H9 (cell line): ENCODE measurements at regions not wholly inside any gene's neighbourhood (a gene's known extent, or its start where the extent isn't known, plus 50 kb on each side); places are given as distances from the start of the nearest gene placed in this dataset.

ENCODE experiments used
- DNase-seq: peaks from one replicate; pipeline ENCODE4 v3.0.0-alpha.2; 2017
- H2AFZ ChIP-seq: one replicate; pipeline ENCODE4 v1.6.1; 2013; ENCODE audit warnings: mild to moderate bottlenecking, low read length, control low read depth, moderate library complexity
- H2AK5ac ChIP-seq: 2 replicates; pipeline ENCODE4 v1.6.1; 2013; ENCODE audit warnings: low read length, control low read depth, mixed read lengths; ENCODE audit not compliant: insufficient read length
- H2BK120ac ChIP-seq: one replicate; pipeline ENCODE4 v1.6.1; 2013; ENCODE audit warnings: low read depth, mild to moderate bottlenecking, low read length, control low read depth, inconsistent platforms; ENCODE audit not compliant: poor library complexity, severe bottlenecking
- H2BK12ac ChIP-seq: 2 replicates; pipeline ENCODE4 v1.6.1; 2013; ENCODE audit warnings: low read length, control low read depth, mixed read lengths, low read depth; ENCODE audit not compliant: insufficient read length
- H2BK15ac ChIP-seq: 2 replicates; pipeline ENCODE4 v1.6.1; 2013; ENCODE audit warnings: low read depth, low read length, control low read depth
- H2BK20ac ChIP-seq: one replicate; pipeline ENCODE4 v1.6.1; 2013; ENCODE audit warnings: low read depth, mild to moderate bottlenecking, low read length, control low read depth, inconsistent platforms; ENCODE audit not compliant: poor library complexity, severe bottlenecking
- H2BK5ac ChIP-seq: 2 replicates; pipeline ENCODE4 v1.6.1; 2013; ENCODE audit warnings: low read length, control low read depth, mixed read lengths; ENCODE audit not compliant: insufficient read length
- H3K14ac ChIP-seq: 2 replicates; pipeline ENCODE4 v1.6.1; 2013; ENCODE audit warnings: low read length, control low read depth; ENCODE audit not compliant: insufficient read depth
- H3K18ac ChIP-seq: 2 replicates; pipeline ENCODE4 v1.6.1; 2013; ENCODE audit warnings: low read depth, mild to moderate bottlenecking, mixed read lengths, low read length, control low read depth; ENCODE audit not compliant: insufficient read length
- H3K23ac ChIP-seq: 2 replicates; pipeline ENCODE4 v1.6.1; 2013; ENCODE audit warnings: low read length, control low read depth, mixed read lengths, low read depth; ENCODE audit not compliant: insufficient read length
- H3K23me2 ChIP-seq: 2 replicates; pipeline ENCODE4 v1.6.1; 2013; ENCODE audit warnings: low read depth, mild to moderate bottlenecking, mixed read lengths, low read length, control low read depth; ENCODE audit not compliant: insufficient read length, poor library complexity, severe bottlenecking
- H3K27ac ChIP-seq: 2 replicates; pipeline ENCODE4 v1.5.1; 2013; ENCODE audit warnings: low read length, control low read depth, mixed read lengths, low read depth; ENCODE audit not compliant: insufficient read length
- H3K27me3 ChIP-seq: 2 replicates; pipeline ENCODE4 v1.6.1; 2013; ENCODE audit warnings: low read length, control low read depth, inconsistent platforms; ENCODE audit not compliant: insufficient read depth
- H3K4ac ChIP-seq: 2 replicates; pipeline ENCODE4 v1.6.1; 2013; ENCODE audit warnings: low read depth, mild to moderate bottlenecking, control low read depth, inconsistent platforms, low read length, moderate library complexity
- H3K4me1 ChIP-seq: 2 replicates; pipeline ENCODE4 v1.6.1; 2013; ENCODE audit warnings: low read length, control low read depth, inconsistent platforms; ENCODE audit not compliant: insufficient read depth
- H3K4me2 ChIP-seq: 2 replicates; pipeline ENCODE4 v1.6.1; 2013; ENCODE audit warnings: low read length, control low read depth, mixed read lengths; ENCODE audit not compliant: insufficient read length, insufficient read depth
- H3K56ac ChIP-seq: 2 replicates; pipeline ENCODE4 v1.6.1; 2013; ENCODE audit warnings: low read depth, mild to moderate bottlenecking, mixed read lengths, low read length, control low read depth; ENCODE audit not compliant: insufficient read length
- H3K79me1 ChIP-seq: 2 replicates; pipeline ENCODE4 v1.6.1; 2013; ENCODE audit warnings: low read depth, mild to moderate bottlenecking, moderate library complexity, low read length, control low read depth, inconsistent platforms; ENCODE audit not compliant: insufficient read depth, poor library complexity, severe bottlenecking
- H3K79me2 ChIP-seq: 2 replicates; pipeline ENCODE4 v1.6.1; 2013; ENCODE audit warnings: low read length, control low read depth, inconsistent platforms; ENCODE audit not compliant: insufficient read depth
- H3K9ac ChIP-seq: 2 replicates; pipeline ENCODE4 v1.6.1; 2013; ENCODE audit warnings: low read length, control low read depth, mixed read lengths; ENCODE audit not compliant: insufficient read length; ENCODE audit errors: extremely low read depth
- H3K9me3 ChIP-seq: one replicate; pipeline ENCODE4 v1.6.1; 2013; ENCODE audit warnings: low read depth, low read length, inconsistent platforms; ENCODE audit not compliant: control insufficient read depth
- H3T11ph ChIP-seq: one replicate; pipeline ENCODE4 v1.6.1; 2013; ENCODE audit warnings: mild to moderate bottlenecking, low read length, control low read depth, inconsistent platforms
- H4K20me1 ChIP-seq: one replicate; pipeline ENCODE4 v1.6.1; 2013; ENCODE audit not compliant: control insufficient read depth, insufficient read length, insufficient read depth
- H4K5ac ChIP-seq: 2 replicates; pipeline ENCODE4 v1.6.1; 2013; ENCODE audit warnings: low read depth, mild to moderate bottlenecking, mixed read lengths, low read length, control low read depth; ENCODE audit not compliant: insufficient read length
- H4K8ac ChIP-seq: replicated peaks from 2 replicates; pipeline ENCODE4 v1.6.1; 2013; ENCODE audit warnings: low read length, control low read depth, mixed read lengths, low read depth; ENCODE audit not compliant: insufficient read length
- H4K91ac ChIP-seq: 2 replicates; pipeline ENCODE4 v1.6.1; 2013; ENCODE audit warnings: low read depth, mild to moderate bottlenecking, moderate library complexity, mixed read lengths, low read length, control low read depth; ENCODE audit not compliant: insufficient read length
- H3K27ac Mint-ChIP-seq, 3 experiments: 2 replicates in 2 of 3; 3 replicates in 1 of 3; pipeline ENCODE4 v1.8.0; 2020 to 2021; ENCODE audit warnings: mixed read lengths in 3 of 3, mild to moderate bottlenecking in 1 of 3, moderate library complexity in 1 of 3
- H3K27me3 Mint-ChIP-seq: 2 replicates; pipeline ENCODE4 v1.8.0; 2021; ENCODE audit warnings: low read depth, mild to moderate bottlenecking, moderate library complexity, mixed read lengths
- H3K36me3 Mint-ChIP-seq, 3 experiments: 2 replicates in 2 of 3; 3 replicates in 1 of 3; pipeline ENCODE4 v1.8.0; 2020 to 2021; ENCODE audit warnings: low read depth in 3 of 3, mixed read lengths in 3 of 3; ENCODE audit not compliant: insufficient read depth in 1 of 3
- H3K4me1 Mint-ChIP-seq, 2 experiments: 2 replicates each; pipeline ENCODE4 v1.8.0; 2020; ENCODE audit warnings: mixed read lengths in 2 of 2
- H3K4me3 Mint-ChIP-seq, 2 experiments: 2 replicates in 1 of 2; 3 replicates in 1 of 2; pipeline ENCODE4 v1.8.0; 2020 to 2021; ENCODE audit warnings: mild to moderate bottlenecking in 2 of 2, mixed read lengths in 2 of 2, moderate library complexity in 1 of 2
- H3K9me3 Mint-ChIP-seq, 2 experiments: 2 replicates in 1 of 2; 3 replicates in 1 of 2; pipeline ENCODE4 v1.8.0; 2020; ENCODE audit warnings: mild to moderate bottlenecking in 2 of 2, mixed read lengths in 2 of 2, moderate library complexity in 1 of 2
- WGBS: extraction: QIAGEN DNeasy Blood & Tissue Kit; methylation state at CpG from one replicate; pipeline ENCODE4 v1.1.7; 2013; ENCODE audit warnings: missing lambda C conversion rate, low lambda C conversion rate, mixed read lengths; ENCODE audit not compliant: insufficient read length; ENCODE audit errors: extremely low coverage; 5-methylcytosine and 5-hydroxymethylcytosine counted together
- TF ChIP-seq, protein P1 (sequence below): fragments of 200-600 bp; sonication (generic); conservative IDR thresholded peaks from 3 replicates; pipeline ENCODE4 v1.8.0; 2021; ENCODE audit warnings: antibody characterized with exemption, mild to moderate bottlenecking

- no peaks in the 10 kb centered on the region for H3K23me2 ChIP-seq
- H3K27me3 ChIP-seq = no peaks in the 10 kb centered on the region
- no peak for DNase-seq
- H3K4me1 Mint-ChIP-seq = no peaks in the 10 kb centered on the region
- no peak overlapping the region for H2AK5ac ChIP-seq
- no CpG with 5 or more reads among the region's 3 CpGs for WGBS
- H3K4ac ChIP-seq = no peak overlapping the region
- no peak overlapping the region for H2BK12ac ChIP-seq
- H2BK120ac ChIP-seq = no peak overlapping the region
- no peak overlapping the region for H2BK15ac ChIP-seq
- no peak overlapping the region for H2AFZ ChIP-seq
- no peaks in the 10 kb centered on the region for H3K79me1 ChIP-seq
- H3K27ac ChIP-seq = no peak overlapping the region
- H3K4me1 ChIP-seq = no peaks in the 10 kb centered on the region
- H3K27me3 Mint-ChIP-seq = peaks cover 3% of the 10 kb centered on the region
- TF ChIP-seq, protein P1, sequence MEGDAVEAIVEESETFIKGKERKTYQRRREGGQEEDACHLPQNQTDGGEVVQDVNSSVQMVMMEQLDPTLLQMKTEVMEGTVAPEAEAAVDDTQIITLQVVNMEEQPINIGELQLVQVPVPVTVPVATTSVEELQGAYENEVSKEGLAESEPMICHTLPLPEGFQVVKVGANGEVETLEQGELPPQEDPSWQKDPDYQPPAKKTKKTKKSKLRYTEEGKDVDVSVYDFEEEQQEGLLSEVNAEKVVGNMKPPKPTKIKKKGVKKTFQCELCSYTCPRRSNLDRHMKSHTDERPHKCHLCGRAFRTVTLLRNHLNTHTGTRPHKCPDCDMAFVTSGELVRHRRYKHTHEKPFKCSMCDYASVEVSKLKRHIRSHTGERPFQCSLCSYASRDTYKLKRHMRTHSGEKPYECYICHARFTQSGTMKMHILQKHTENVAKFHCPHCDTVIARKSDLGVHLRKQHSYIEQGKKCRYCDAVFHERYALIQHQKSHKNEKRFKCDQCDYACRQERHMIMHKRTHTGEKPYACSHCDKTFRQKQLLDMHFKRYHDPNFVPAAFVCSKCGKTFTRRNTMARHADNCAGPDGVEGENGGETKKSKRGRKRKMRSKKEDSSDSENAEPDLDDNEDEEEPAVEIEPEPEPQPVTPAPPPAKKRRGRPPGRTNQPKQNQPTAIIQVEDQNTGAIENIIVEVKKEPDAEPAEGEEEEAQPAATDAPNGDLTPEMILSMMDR = no peak
- no peaks in the 10 kb centered on the region for H3K36me3 Mint-ChIP-seq
- no peaks in the 10 kb centered on the region for H3K9me3 ChIP-seq
- H4K91ac ChIP-seq = no peak overlapping the region
- no peak overlapping the region for H4K8ac ChIP-seq
- H3K9me3 Mint-ChIP-seq = no peaks in the 10 kb centered on the region
- H3K14ac ChIP-seq = no peak overlapping the region
- H3K18ac ChIP-seq = no peak overlapping the region
- no peak overlapping the region for H3K4me2 ChIP-seq
- H3K79me2 ChIP-seq = no peaks in the 10 kb centered on the region
- H2BK5ac ChIP-seq = no peak overlapping the region
- no peak overlapping the region for H3K23ac ChIP-seq
- no peak overlapping the region for H3T11ph ChIP-seq
- H2BK20ac ChIP-seq = no peak overlapping the region
- no peak overlapping the region for H4K5ac ChIP-seq
- no peaks in the 10 kb centered on the region for H4K20me1 ChIP-seq
- H3K27ac Mint-ChIP-seq = no peak overlapping the region; a peak in 1 of 7 replicates
- no peak overlapping the region for H3K9ac ChIP-seq
- no peak overlapping the region for H3K4me3 Mint-ChIP-seq
- H3K56ac ChIP-seq = no peak overlapping the region
These were observed 152.7 kb upstream of the ACTBL2 start for GRCh38 chr5:57635146-57635777.
